ENCODE measurements at regions not wholly inside any gene's neighbourhood (a gene's known extent, or its start where the extent isn't known, plus 50 kb on each side); places are given as distances from the start of the nearest gene placed in this dataset.
"Not testable (repeated sequence)": the region's sequence is repeated elsewhere in the genome, so short reads cannot be mapped to it uniquely, and the experiment has no call there.

DNA sequence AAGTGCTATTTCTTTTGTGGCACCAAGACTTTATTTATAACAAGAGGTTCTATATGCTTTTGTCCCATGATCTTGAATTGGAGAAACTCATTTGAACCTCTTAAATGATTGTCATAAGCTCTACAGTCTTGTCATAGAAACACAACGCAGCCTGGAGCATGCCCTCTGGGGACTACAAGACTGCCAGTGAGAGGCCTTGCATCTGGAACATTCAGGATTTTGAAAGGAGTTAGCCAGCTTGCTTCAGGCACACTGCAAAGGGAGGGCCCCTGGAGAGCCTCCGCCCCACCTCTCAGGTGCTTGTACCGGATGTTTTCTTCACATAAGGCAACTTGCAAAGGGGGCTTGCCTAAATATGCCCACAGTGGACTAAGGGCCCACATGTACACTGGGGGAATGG is 130.5 kb downstream of the LIG4 start:
- TF ChIP-seq, protein P1, sequence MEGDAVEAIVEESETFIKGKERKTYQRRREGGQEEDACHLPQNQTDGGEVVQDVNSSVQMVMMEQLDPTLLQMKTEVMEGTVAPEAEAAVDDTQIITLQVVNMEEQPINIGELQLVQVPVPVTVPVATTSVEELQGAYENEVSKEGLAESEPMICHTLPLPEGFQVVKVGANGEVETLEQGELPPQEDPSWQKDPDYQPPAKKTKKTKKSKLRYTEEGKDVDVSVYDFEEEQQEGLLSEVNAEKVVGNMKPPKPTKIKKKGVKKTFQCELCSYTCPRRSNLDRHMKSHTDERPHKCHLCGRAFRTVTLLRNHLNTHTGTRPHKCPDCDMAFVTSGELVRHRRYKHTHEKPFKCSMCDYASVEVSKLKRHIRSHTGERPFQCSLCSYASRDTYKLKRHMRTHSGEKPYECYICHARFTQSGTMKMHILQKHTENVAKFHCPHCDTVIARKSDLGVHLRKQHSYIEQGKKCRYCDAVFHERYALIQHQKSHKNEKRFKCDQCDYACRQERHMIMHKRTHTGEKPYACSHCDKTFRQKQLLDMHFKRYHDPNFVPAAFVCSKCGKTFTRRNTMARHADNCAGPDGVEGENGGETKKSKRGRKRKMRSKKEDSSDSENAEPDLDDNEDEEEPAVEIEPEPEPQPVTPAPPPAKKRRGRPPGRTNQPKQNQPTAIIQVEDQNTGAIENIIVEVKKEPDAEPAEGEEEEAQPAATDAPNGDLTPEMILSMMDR (conservative IDR thresholded peaks at IDR 0.05; ENCODE audit: control insufficient read depth, insufficient read depth, low read depth, low read length): no peak
- H3K4me3 ChIP-seq (ENCODE audit: control insufficient read depth, low read depth, low read length): no peak overlapping the region
- DNase-seq (ENCODE audit: low read depth): no peak

DNA sequence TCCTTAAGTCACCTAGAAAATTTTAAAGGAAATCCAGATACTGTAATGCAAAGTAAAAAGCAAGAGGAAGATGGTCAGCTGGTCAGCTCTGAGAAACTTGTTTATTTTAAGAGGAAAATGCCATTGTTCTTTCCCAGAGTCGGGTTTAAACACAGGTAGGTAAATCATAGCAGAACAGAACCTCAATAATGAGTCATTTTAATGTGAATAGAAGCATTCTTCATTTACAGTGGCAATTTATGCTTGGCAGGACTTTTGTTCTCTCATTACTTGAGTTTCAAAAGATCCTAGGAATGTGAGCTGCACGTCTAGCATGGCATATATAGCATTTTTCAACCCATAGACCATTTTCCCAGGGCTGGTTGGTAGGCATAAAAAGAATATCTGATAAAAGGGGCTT is 132.3 kb downstream of the LIG4 start:
- H3K4me3 ChIP-seq (ENCODE audit: control insufficient read depth, low read depth, low read length): no peak overlapping the region
- TF ChIP-seq, protein P1 (conservative IDR thresholded peaks at IDR 0.05; ENCODE audit: control insufficient read depth, insufficient read depth, low read depth, low read length): no peak
- no peak for DNase-seq (ENCODE audit: low read depth)

DNA sequence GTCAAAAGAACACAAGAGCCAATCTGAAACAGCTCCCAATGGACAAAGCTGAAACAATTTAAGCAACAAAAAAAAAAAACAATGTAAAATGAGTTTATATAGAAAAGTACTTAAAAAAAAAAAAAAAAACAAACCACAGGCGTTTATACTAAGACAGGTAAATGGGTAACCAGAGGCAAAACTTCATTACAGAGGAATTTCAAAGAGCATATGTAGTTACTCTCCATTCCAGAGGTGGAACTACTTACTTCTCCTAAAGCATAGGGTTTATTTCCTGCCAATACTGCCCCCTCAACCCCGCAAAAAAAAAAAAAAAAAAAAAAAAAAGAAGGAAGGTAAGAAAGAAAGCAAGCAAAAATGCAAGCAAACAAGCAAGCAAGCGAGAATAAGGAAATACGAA is 132.9 kb downstream of the LIG4 start:
- TF ChIP-seq, protein P1 (conservative IDR thresholded peaks at IDR 0.05; ENCODE audit: control insufficient read depth, insufficient read depth, low read depth, low read length): no peak
- no peak overlapping the region for H3K4me3 ChIP-seq (ENCODE audit: control insufficient read depth, low read depth, low read length)
- DNase-seq (ENCODE audit: low read depth): no peak

DNA sequence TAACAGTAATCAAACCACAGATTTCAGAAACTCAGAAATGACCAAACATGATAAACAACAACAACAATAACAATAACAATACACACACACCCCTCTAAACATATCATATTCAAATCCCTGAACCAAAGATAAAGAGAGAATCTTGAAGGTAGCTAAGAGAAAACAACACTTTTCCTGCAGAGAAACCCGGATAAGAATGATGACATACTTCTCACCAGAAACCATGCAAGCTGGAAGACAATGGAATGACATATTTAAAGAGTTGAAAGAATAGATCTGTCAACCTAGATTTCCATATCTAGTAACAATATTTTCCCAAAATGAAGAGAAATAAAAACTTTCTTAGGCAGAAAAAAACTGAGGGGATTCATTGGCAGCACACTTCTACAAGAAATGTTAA is 138.1 kb downstream of the LIG4 start:
- no peak overlapping the region for H3K4me3 ChIP-seq (ENCODE audit: control insufficient read depth, low read depth, low read length)
- TF ChIP-seq, protein P1 (conservative IDR thresholded peaks at IDR 0.05; ENCODE audit: control insufficient read depth, insufficient read depth, low read depth, low read length): no peak
- DNase-seq (ENCODE audit: low read depth): no peak

DNA sequence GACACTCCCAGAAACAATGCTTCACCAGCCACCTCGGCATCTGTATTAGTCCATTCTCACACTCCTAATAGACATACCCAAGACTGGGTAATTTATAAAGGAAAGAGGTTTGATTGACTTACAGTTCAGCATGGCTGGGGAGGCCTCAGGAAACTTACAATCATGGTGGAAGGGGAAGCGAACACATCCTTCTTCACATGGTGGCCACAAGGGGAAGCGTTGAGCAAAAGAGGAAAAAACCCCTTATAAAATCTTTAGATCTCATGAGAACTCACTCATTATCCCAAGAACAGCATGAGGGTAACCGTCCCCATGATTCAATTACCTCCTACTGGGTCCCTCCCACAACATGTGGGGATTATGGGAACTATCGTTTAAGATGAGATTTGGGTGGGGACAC is 140.9 kb downstream of the LIG4 start:
- not testable (repeated sequence) for DNase-seq (ENCODE audit: low read depth); H3K4me3 ChIP-seq (ENCODE audit: control insufficient read depth, low read depth, low read length)

DNA sequence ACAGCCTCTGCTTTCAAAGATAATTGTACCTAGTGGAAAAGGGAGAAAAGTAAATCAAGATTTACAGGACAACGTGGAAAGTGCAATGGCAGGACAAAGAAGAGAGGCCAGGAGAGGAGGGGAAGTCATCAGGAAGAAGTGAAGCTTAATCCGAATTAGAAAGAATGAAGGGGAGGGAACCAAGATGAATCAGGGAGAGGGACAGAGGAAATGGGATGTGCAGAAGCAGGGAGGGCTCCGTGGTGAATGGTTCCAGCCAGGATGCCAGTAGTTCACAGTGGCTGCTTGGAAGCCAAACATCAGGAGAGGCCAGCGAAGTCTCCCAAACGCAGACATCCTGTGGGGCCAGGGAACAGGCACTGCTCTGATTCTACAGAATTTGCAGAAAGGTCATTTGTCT is 144.4 kb downstream of the LIG4 start:
- no peak for DNase-seq (ENCODE audit: low read depth)
- H3K4me3 ChIP-seq (ENCODE audit: control insufficient read depth, low read depth, low read length): no peak overlapping the region
- TF ChIP-seq, protein P1 (conservative IDR thresholded peaks at IDR 0.05; ENCODE audit: control insufficient read depth, insufficient read depth, low read depth, low read length): no peak

DNA sequence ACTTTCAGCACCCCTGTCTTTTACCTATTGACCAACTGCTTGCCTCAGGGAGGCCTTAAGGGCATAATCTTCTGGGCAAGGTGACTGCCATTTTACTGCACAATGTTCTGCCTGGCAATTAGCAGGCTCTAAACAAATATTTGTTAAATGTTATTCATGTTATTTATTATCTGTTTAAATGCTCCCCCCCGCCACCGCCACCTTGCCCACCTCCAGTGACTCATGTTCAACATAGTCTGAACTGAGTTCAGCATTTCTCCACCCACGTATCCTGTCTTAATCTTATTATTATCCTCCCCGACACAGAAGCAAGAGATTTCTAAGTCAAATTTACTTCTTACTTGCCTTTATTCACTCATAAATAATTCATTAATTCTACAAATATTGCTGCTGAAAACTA is 144.8 kb downstream of the LIG4 start:
- TF ChIP-seq, protein P1 (conservative IDR thresholded peaks at IDR 0.05; ENCODE audit: control insufficient read depth, insufficient read depth, low read depth, low read length): no peak
- no peak overlapping the region for H3K4me3 ChIP-seq (ENCODE audit: control insufficient read depth, low read depth, low read length)
- DNase-seq (ENCODE audit: low read depth): no peak

Data from fibroblast of mammary gland (primary cell).